KBM-7 (cell line): ENCODE measurements at regions not wholly inside any gene's neighbourhood (a gene's known extent, or its start where the extent isn't known, plus 50 kb on each side); places are given as distances from the start of the nearest gene placed in this dataset.
"Not testable (repeated sequence)": the region's sequence is repeated elsewhere in the genome, so short reads cannot be mapped to it uniquely, and the experiment has no call there.

Experiments
- DNase-seq: peaks from one replicate; pipeline ENCODE4 v3.0.0-alpha.2; 2015
- in situ Hi-C: fragments of 300-500 bp; cut with MboI; formaldehyde crosslinking; loops from 2 replicates; pipeline ENCODE4 v1.14.3; 2020; ENCODE audit warnings: low sequenced_read_pairs, low pct_unique_long_range_greater_than_20kb, mixed read lengths

GRCh38 chr1:102562380-102562779, 545.9 kb downstream of the COL11A1 start:
- DNase-seq, result no peak
- in situ Hi-C loops, result no loop called here

GRCh38 chr1:102550729-102551384, 554.1 kb upstream of the OLFM3 start:
- in situ Hi-C loops, result no loop called here
- DNase-seq, result peak; percentile 56

- in situ Hi-C loops, result no loop called here
- no peak for DNase-seq
Measured at GRCh38 chr1:102546251-102546650, 549.5 kb upstream of the OLFM3 start.

- in situ Hi-C loops, result no loop called here
- DNase-seq, result no peak
Measured at GRCh38 chr1:102535829-102536505, 539.2 kb upstream of the OLFM3 start.

GRCh38 chr1:102531036-102531435, 534.3 kb upstream of the OLFM3 start:
- no peak for DNase-seq
- in situ Hi-C loops, result no loop called here

GRCh38 chr1:102529446-102529845, 532.7 kb upstream of the OLFM3 start:
- in situ Hi-C loops, result no loop called here
- no peak for DNase-seq

- in situ Hi-C loops, result no loop called here
- no peak for DNase-seq
Measured at GRCh38 chr1:102500758-102501157, 504.0 kb upstream of the OLFM3 start.

GRCh38 chr1:102498929-102499328, 502.2 kb upstream of the OLFM3 start:
- DNase-seq, result no peak
- in situ Hi-C loops, result no loop called here

- in situ Hi-C loops, result not testable (repeated sequence)
- peak; percentile 7 for DNase-seq
Measured at GRCh38 chr1:102497810-102498209, 501.1 kb upstream of the OLFM3 start.

GRCh38 chr1:102472520-102472919, 475.8 kb upstream of the OLFM3 start:
- DNase-seq, result no peak
- in situ Hi-C loops, result no loop called here

- in situ Hi-C loops, result no loop called here
- DNase-seq, result no peak
Measured at GRCh38 chr1:102470767-102471166, 474.0 kb upstream of the OLFM3 start.

- in situ Hi-C loops, result no loop called here
- DNase-seq, result no peak
Measured at GRCh38 chr1:102466487-102466886, 469.8 kb upstream of the OLFM3 start.

GRCh38 chr1:102463328-102463727, 466.6 kb upstream of the OLFM3 start:
- in situ Hi-C loops, result no loop called here
- no peak for DNase-seq

GRCh38 chr1:102442317-102442716, 445.6 kb upstream of the OLFM3 start:
- DNase-seq, result not testable (repeated sequence)

GRCh38 chr1:102435483-102435882, 438.8 kb upstream of the OLFM3 start:
- DNase-seq, result no peak
- in situ Hi-C loops, result no loop called here

More at GRCh38 chr1:102442317-102442716, 445.6 kb upstream of the OLFM3 start:
- in situ Hi-C loops, result not testable (repeated sequence)

- DNase-seq, result peak; percentile 47
- in situ Hi-C loops, result no loop called here
Measured at GRCh38 chr1:102434421-102434820, 437.7 kb upstream of the OLFM3 start.

GRCh38 chr1:102431253-102431652, 434.5 kb upstream of the OLFM3 start:
- no peak for DNase-seq
- in situ Hi-C loops, result no loop called here

GRCh38 chr1:102420034-102420433, 423.3 kb upstream of the OLFM3 start:
- in situ Hi-C loops, result no loop called here
- DNase-seq, result no peak
